Keratinocyte (primary cell): ENCODE measurements at regions not wholly inside any gene's neighbourhood (a gene's known extent, or its start where the extent isn't known, plus 50 kb on each side); places are given as distances from the start of the nearest gene placed in this dataset.

Experiments used
- DNase-seq: peaks from one replicate; pipeline ENCODE4 v3.0.0-alpha.2; 2011; ENCODE audit warnings: low read depth, missing footprints, low spot score
- FAIRE-seq: peaks from 2 replicates; lab custom pipeline; 2011; peaks lifted over from hg19 to GRCh38; lab: Jason Lieb, UNC
- H2AFZ ChIP-seq: 2 replicates; pipeline ENCODE4 v1.6.0; 2012; ENCODE audit warnings: low read length, control low read depth, inconsistent platforms; ENCODE audit not compliant: control insufficient read depth
- H3K27ac ChIP-seq: 2 replicates; pipeline ENCODE4 v1.5.1; 2011; ENCODE audit warnings: low read length; ENCODE audit not compliant: control insufficient read depth, insufficient read depth
- H3K27me3 ChIP-seq: 3 replicates; pipeline ENCODE4 v1.6.0; 2011; ENCODE audit warnings: low read length; ENCODE audit not compliant: control insufficient read depth, insufficient read depth; ENCODE audit errors: extremely low read depth
- H3K36me3 ChIP-seq, 2 experiments: 2 replicates in 1 of 2; 3 replicates in 1 of 2; pipeline ENCODE4 v1.5.1; 2011; ENCODE audit warnings: low read length in 2 of 2, mild to moderate bottlenecking in 1 of 2; ENCODE audit not compliant: control insufficient read depth in 2 of 2, insufficient read depth in 2 of 2; ENCODE audit errors: extremely low read depth in 1 of 2
- H3K4me1 ChIP-seq: 3 replicates; pipeline ENCODE4 v1.5.1; 2011; ENCODE audit warnings: low read length; ENCODE audit not compliant: control insufficient read depth, insufficient read depth; ENCODE audit errors: extremely low read depth
- H3K4me2 ChIP-seq: 3 replicates; pipeline ENCODE4 v1.6.0; 2011; ENCODE audit warnings: low read depth, low read length; ENCODE audit not compliant: control insufficient read depth, insufficient read depth; ENCODE audit errors: extremely low read depth
- H3K4me3 ChIP-seq, 3 experiments: fragments of 200-600 bp in 1 of 3; sonication (generic) in 1 of 3; 2 replicates in 2 of 3; 3 replicates in 1 of 3; pipeline ENCODE4 v1.5.1; 2011 to 2016; ENCODE audit warnings: low read length in 3 of 3, mild to moderate bottlenecking in 3 of 3, control low read depth in 2 of 3, inconsistent platforms in 1 of 3, low read depth in 1 of 3, mixed read lengths in 1 of 3, mixed run types in 1 of 3, moderate library complexity in 1 of 3; ENCODE audit not compliant: control insufficient read depth in 2 of 3, insufficient read depth in 2 of 3; ENCODE audit errors: extremely low read depth in 1 of 3
- H3K79me2 ChIP-seq: 2 replicates; pipeline ENCODE4 v1.6.0; 2012; ENCODE audit warnings: low read length; ENCODE audit not compliant: control insufficient read depth, insufficient read depth
- H3K9ac ChIP-seq: 3 replicates; pipeline ENCODE4 v1.6.0; 2011; ENCODE audit warnings: low read length; ENCODE audit not compliant: control insufficient read depth, insufficient read depth; ENCODE audit errors: extremely low read depth
- H3K9me1 ChIP-seq: 3 replicates; pipeline ENCODE4 v1.6.0; 2011; ENCODE audit warnings: low read length; ENCODE audit not compliant: control insufficient read depth, insufficient read depth; ENCODE audit errors: extremely low read depth
- H3K9me3 ChIP-seq: 2 replicates; pipeline ENCODE4 v1.5.1; 2012; ENCODE audit warnings: low read depth, low read length; ENCODE audit not compliant: control insufficient read depth
- H4K20me1 ChIP-seq: 3 replicates; pipeline ENCODE4 v1.6.0; 2011; ENCODE audit warnings: low read length; ENCODE audit not compliant: control insufficient read depth, insufficient read depth; ENCODE audit errors: extremely low read depth
- EZH2 ChIP-seq: IDR thresholded peaks from one replicate; pipeline ENCODE4 v1.6.1; 2012; ENCODE audit warnings: inconsistent platforms, mild to moderate bottlenecking, low read length, moderate library complexity
- dilution Hi-C: fragments of 300-500 bp; cut with MboI; formaldehyde crosslinking; loops from one replicate; pipeline ENCODE4 v1.7.0; 2020; ENCODE audit warnings: low sequenced_read_pairs; ENCODE audit not compliant: extremely low pct_ligation_motif_present
- TF ChIP-seq, protein P1 (sequence below), 3 experiments: IDR thresholded peaks in 1 of 3; conservative IDR thresholded peaks in 1 of 3; optimal IDR thresholded peaks in 1 of 3; 2 replicates in 2 of 3; 3 replicates in 1 of 3; pipeline versions ENCODE3 to v1.5.1; 2011; ENCODE audit warnings: low read length in 3 of 3, mild to moderate bottlenecking in 3 of 3, moderate library complexity in 2 of 3, control low read depth in 1 of 3, inconsistent platforms in 1 of 3; ENCODE audit not compliant: insufficient read depth in 2 of 3; ENCODE audit errors: extremely low read depth in 1 of 3

DNA sequence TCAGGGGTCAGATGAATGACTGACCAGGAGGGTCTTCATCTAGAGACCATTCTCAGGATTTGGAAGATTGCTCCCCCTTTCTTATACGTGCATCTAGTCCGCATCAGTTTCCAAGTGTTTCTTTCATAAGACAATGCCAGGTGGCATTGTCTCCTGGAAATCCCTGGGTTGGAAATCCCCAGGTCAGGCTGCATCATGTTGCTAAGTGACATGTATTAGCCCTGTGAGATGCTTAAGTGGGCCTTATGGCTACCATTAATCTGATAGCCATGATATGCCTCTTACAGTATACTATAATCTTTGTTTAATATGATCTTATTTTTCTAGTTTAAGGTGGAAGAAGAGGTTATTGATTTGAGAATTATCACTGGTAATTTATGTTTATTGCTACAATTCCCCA is 92.8 kb downstream of the DIO3 start:
- Histone ChIP-seq H3K9me3 (no peaks in the 10 kb centered on the region), H2AFZ (no peak overlapping the region), H4K20me1 (no peaks in the 10 kb centered on the region), H3K4me1 (no peaks in the 10 kb centered on the region), H3K9ac (no peak overlapping the region), H3K27ac (no peak overlapping the region), H3K27me3 (peaks cover 3% of the 10 kb centered on the region), H3K36me3 (no peaks in the 10 kb centered on the region), H3K4me3 (no peak overlapping the region), H3K79me2 (no peaks in the 10 kb centered on the region), H3K9me1 (no peaks in the 10 kb centered on the region), H3K4me2 (no peak overlapping the region)
- DNase-seq (no peak), FAIRE-seq (no peak)
- dilution Hi-C loops, result no loop called here
- no peak for TF ChIP-seq EZH2
- TF ChIP-seq, protein P1, sequence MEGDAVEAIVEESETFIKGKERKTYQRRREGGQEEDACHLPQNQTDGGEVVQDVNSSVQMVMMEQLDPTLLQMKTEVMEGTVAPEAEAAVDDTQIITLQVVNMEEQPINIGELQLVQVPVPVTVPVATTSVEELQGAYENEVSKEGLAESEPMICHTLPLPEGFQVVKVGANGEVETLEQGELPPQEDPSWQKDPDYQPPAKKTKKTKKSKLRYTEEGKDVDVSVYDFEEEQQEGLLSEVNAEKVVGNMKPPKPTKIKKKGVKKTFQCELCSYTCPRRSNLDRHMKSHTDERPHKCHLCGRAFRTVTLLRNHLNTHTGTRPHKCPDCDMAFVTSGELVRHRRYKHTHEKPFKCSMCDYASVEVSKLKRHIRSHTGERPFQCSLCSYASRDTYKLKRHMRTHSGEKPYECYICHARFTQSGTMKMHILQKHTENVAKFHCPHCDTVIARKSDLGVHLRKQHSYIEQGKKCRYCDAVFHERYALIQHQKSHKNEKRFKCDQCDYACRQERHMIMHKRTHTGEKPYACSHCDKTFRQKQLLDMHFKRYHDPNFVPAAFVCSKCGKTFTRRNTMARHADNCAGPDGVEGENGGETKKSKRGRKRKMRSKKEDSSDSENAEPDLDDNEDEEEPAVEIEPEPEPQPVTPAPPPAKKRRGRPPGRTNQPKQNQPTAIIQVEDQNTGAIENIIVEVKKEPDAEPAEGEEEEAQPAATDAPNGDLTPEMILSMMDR (optimal IDR thresholded peaks at IDR 0.05 in 1 of 3, IDR thresholded peaks at IDR 0.05 in 1 of 3, conservative IDR thresholded peaks at IDR 0.05 in 1 of 3; ENCODE audit: extremely low read depth in 1 of 3, insufficient read depth in 2 of 3, low read length in 3 of 3), result no peak

DNA sequence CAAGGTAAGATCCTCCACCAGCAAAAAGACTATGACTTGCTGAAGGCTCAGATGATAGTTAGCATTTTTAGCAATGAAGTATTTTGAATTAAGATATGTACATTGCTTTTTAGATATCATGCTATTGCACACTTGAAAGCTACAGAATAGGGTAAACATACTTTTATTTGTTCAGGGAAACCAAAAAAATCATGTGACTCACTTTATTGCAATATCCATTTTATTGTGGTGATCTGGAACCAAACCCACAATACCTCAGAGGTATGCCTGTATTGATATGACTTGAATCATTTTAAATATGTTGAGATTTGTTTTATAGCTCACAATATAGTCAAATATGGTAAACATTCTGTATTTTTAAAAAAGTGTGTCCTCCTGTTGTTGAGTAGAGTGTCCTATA is 96.1 kb downstream of the DIO3 start:
- no peak for TF ChIP-seq EZH2
- TF ChIP-seq, protein P1 (optimal IDR thresholded peaks at IDR 0.05 in 1 of 3, IDR thresholded peaks at IDR 0.05 in 1 of 3, conservative IDR thresholded peaks at IDR 0.05 in 1 of 3; ENCODE audit: extremely low read depth in 1 of 3, insufficient read depth in 2 of 3, low read length in 3 of 3), result no peak
- Histone ChIP-seq H3K4me1 (no peaks in the 10 kb centered on the region), H3K4me3 (no peak overlapping the region), H2AFZ (no peak overlapping the region), H3K27ac (no peak overlapping the region), H3K36me3 (no peaks in the 10 kb centered on the region), H4K20me1 (no peaks in the 10 kb centered on the region), H3K9me1 (no peaks in the 10 kb centered on the region), H3K9me3 (no peaks in the 10 kb centered on the region), H3K79me2 (no peaks in the 10 kb centered on the region), H3K4me2 (no peak overlapping the region), H3K27me3 (peaks cover 6% of the 10 kb centered on the region), H3K9ac (no peak overlapping the region)
- FAIRE-seq (no peak), DNase-seq (no peak)
- dilution Hi-C loops, result no loop called here
